Globus pallidus (tissue), 1 donor: ENCODE measurements at regions not wholly inside any gene's neighbourhood (a gene's known extent, or its start where the extent isn't known, plus 50 kb on each side); places are given as distances from the start of the nearest gene placed in this dataset.
A peak's percentile ranks its signal among the peaks of the same experiment; 100 is the strongest.

Experiments used
- DNase-seq: peaks from one replicate; pipeline ENCODE4 v3.0.0-alpha.2; 2015; ENCODE audit warnings: low spot score

GRCh38 chr5:74028406-74028805 is 402.4 kb downstream of the ARHGEF28 start:
- no peak for DNase-seq

DNA sequence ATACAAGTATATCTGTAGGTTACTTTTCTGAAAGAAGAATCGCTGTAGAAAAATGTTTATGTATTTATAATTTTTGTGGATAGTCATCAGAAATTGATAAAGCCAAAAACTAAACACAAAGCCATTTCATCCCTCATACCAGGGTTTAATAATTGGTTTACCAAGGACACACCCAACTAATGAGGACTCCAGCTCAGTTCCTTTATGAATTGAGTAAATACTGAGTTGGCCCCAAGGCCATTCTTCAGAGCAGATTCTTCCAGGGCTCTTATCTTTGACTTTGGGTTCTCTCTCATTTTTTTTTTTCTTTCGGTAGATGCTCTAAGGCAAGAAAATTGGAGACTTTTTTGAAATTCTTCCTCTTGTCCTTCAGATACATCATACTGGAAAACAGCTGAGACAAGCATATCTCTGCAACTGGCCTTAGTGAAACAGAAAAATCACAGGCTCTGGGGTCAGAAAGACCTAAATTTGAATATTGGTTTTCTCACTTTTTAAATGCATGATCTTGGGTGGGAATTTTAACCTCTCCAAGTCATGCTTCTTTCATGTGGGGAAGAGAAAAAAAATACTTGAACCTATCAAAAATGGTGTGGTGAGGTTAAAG is 401.8 kb downstream of the ARHGEF28 start:
- DNase-seq = no peak

DNA sequence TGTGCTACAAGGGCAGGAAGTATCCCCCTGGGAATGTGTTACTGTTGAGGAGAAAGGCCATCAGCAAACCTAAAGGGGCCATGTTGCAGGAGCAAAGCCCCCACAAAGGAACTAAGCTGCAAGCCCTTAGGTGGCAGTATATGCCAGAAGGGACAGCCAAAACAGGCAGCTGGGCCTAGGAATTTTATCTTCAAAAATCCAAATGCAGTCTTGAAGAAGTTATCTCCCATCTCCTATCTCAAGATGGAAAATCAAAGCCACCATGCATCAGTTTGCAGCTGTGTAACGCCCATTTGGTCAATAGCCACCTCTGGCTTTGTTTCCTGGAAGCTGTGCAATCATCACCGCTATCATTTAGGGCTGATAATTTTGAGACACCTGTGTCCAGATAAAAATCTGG is 400.3 kb downstream of the ARHGEF28 start:
- no peak for DNase-seq

DNA sequence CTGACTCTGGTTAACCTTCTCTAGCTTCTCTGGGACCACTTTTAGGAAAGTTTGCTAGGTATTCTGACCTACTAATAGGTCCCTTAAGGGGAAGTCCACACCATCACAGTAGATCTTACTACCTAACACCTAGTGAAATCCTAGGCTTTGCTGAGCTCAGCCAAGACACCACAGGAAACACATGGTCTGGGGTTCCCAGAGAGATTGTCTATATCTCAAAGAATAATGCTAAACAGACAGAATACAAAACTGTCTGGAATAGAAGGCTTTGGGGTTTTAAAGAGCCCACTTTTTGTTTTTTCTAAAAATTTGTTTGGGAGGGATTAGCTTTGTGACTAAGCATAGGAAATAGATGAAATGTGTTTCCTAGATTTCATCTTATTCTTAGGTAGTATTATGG is 395.1 kb downstream of the ARHGEF28 start:
- DNase-seq = no peak

- no peak for DNase-seq
Observed at GRCh38 chr5:74020503-74020902, 394.5 kb downstream of the ARHGEF28 start.

DNA sequence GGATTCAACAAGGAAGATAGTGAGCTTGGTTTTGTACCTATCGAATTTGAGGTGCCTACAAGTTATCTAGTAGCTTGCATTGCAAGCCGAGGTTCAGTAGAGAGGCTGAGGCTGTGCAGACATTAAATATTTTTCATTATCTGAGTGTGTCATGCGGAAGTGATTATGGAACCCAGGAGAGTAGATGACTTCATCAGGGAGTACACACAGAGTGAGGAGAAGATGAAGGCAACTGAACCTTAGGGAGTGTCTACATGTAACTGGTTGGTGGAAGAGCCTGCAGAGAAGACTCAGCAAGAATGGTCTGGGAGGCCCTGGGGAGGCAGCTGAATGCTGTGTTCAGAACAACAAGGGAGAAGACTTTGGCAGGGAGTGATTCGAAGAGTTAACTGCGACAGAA is 393.9 kb downstream of the ARHGEF28 start:
- DNase-seq = no peak

DNA sequence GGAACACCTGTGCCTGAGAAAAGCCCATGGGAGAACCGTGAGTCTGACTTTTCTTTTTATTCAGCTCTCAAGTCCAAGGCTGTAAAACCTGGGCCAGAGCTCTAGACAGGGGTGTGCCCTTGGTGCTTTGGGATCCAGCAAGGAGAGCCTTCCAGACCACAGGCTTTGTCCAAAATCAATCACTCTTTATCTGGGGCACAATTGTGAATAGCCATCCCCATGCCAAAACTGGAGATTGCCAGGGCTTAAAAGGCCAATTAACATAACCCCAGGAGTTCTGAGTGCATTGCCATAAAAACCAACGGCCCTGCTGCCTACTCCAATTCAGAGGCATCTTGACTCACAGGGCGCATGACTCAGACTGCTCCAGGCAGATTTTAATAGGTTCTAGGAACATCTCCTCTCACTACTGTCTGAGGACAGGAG is 391.8 kb downstream of the ARHGEF28 start:
- peak; percentile 70 for DNase-seq

DNA sequence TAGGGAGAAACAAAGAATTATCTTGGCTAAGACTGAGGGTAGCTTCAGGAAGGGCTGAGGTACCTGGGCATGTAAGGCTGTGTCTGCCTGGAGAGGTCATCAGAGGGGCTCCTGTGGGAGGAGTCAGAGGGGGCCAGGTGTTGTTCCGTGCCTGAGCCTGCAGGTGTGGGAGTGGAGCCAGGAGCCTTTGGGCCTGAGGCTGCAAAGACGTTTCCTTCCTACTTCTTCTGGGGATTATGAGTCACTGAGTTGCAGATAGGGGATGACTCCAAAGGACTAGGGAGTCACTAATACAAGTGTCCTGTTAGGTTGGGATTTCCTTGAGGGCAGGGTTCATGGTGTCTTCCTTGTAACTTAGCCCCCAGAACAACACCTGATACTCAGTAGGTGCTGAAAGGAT is 391.1 kb downstream of the ARHGEF28 start:
- DNase-seq = no peak

- DNase-seq = no peak
Observed at GRCh38 chr5:74016373-74016772, 390.4 kb downstream of the ARHGEF28 start.

- DNase-seq = no peak
Observed at GRCh38 chr5:74015716-74016115, 389.7 kb downstream of the ARHGEF28 start.

GRCh38 chr5:74013222-74013621 is 387.2 kb downstream of the ARHGEF28 start:
- no peak for DNase-seq

GRCh38 chr5:74009502-74009901 is 383.5 kb downstream of the ARHGEF28 start:
- no peak for DNase-seq

GRCh38 chr5:74007193-74007592 is 381.2 kb downstream of the ARHGEF28 start:
- no peak for DNase-seq

GRCh38 chr5:73999297-73999696 is 373.3 kb downstream of the ARHGEF28 start:
- no peak for DNase-seq

DNA sequence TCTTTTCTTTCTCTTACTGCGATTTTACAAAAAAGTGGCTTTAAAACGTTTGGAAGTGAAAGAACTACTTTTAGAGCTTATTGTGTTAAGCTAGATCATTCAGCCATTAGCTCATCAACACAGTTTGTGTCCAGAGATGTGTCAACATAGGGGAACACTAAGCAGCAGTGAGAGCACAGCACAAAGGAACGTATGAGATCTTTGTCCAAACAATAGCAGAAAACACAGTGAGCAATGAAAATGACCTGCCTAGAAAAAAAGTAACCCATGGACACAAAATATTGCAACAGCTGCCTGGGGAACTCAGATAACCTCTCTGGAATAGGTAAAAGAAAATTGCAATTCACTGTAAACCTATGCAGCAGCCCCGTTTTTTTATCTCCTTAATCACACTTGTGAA is 372.5 kb downstream of the ARHGEF28 start:
- DNase-seq = no peak

DNA sequence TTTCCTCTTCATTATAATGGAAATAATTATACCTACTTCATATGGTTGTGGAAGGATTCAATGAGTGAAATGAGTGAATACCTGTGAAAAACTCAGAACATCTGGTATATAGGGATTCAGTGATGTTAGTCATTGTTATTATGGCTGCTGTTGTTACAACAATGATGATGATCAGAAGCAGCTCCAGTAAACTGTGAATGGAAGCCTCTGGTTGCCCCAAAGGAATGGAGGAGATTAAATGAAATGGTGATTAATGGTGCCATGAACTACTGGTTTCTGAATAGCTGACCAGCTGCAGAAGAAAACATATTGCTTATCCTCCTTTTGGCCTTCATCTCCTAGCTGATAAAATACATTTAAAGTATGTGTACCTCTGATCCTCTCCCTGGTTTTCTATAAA is 372.0 kb downstream of the ARHGEF28 start:
- DNase-seq = no peak

GRCh38 chr5:73996151-73996755 is 370.3 kb downstream of the ARHGEF28 start:
- DNase-seq = no peak

DNA sequence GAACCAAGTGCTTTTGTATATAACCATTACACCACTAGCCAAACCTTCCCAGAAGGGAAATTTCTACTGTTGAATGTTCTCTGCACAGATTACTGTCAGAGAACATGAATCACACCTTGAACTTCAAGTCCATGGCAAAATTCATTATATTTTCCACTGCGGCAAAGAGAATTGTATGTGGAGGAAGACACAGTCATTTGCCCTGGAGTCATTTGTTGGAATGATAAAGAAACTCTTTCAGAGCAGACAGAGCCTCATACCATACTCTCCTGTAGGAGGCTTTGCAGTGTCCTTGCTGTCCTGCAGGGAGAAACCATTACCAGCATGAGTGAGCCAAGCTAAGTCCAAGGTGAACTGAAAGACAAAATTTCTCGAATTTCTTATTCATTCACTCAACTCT is 369.0 kb downstream of the ARHGEF28 start:
- no peak for DNase-seq
